Fibroblast of the conjunctiva (primary cell): ENCODE measurements at regions not wholly inside any gene's neighbourhood (a gene's known extent, or its start where the extent isn't known, plus 50 kb on each side); places are given as distances from the start of the nearest gene placed in this dataset.

ENCODE experiments used
- DNase-seq: peaks from one replicate; pipeline ENCODE4 v3.0.0-alpha.2; 2010; ENCODE audit warnings: low read depth

- no peak for DNase-seq
Measured at GRCh38 chr12:31867292-31867691, 91.9 kb upstream of the RESF1 start.

GRCh38 chr12:31866523-31866922 lies 92.7 kb upstream of the RESF1 start:
- DNase-seq: no peak

DNA sequence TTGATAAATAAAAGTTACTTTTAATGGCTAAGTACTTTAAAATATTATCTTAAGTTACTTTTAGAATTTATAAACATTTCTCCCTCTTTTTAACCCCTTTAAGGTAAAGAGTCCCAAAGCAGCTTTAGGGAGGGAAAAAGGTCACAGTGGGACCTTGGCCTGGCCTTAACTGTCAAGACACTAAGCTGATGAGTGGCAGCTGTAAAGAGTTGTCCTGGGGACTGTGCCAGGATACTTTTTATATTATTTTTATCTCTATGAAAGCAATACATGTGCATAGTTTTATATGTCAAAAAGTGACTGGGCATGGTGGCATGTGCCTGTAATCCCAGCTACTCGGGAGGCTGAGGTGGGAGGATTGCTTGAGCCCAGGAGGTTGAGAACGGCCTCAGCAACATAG lies 94.2 kb upstream of the RESF1 start:
- DNase-seq: no peak

GRCh38 chr12:31861360-31861759 lies 97.9 kb upstream of the RESF1 start:
- peak; percentile 5 for DNase-seq

DNA sequence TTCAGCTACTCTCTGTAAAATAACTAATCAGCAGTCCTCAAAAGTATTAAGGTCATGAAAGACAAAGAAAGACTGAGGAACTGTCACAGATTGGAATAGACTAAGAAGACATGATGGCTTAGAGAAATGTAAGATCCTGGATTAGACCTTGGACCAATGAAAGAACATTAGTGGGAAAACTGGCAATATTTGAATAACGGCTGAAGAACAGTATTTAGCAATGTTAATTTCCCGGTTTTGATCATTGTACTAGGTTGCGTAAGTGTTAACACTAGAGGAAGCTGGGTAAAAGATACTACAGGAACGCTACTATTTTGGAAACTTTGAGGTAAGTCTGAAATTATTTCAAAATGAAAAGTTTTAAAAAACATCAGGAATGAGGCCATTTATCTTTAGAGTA lies 98.8 kb upstream of the RESF1 start:
- no peak for DNase-seq

- no peak for DNase-seq
Measured at GRCh38 chr12:31859232-31859977, 99.8 kb upstream of the RESF1 start.

GRCh38 chr12:31855427-31855826 lies 103.8 kb upstream of the RESF1 start:
- no peak for DNase-seq

- no peak for DNase-seq
Measured at GRCh38 chr12:31853977-31854376, 105.2 kb upstream of the RESF1 start.

DNA sequence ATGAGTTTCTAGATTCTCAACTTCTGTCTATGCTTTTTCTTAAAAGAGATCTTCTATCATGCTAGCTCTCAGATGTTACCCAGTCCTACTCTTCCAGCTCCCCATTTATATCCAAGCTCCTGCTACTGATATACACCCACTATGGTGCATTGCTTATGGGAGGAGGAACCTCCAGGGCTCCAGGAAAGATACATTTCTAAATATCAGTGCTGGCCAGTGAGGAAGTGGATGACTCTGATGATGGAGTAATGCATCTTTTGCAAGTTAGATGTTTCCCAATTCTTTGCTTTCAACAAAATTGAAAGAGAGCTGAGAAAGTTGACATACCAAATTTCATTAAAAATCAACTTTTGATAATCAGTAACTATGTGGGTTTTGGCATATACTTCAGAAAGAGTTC lies 105.7 kb upstream of the RESF1 start:
- DNase-seq: no peak

GRCh38 chr12:31850268-31850667 lies 108.9 kb upstream of the RESF1 start:
- DNase-seq: no peak

GRCh38 chr12:31849090-31849687 lies 110.0 kb upstream of the RESF1 start:
- no peak for DNase-seq

DNA sequence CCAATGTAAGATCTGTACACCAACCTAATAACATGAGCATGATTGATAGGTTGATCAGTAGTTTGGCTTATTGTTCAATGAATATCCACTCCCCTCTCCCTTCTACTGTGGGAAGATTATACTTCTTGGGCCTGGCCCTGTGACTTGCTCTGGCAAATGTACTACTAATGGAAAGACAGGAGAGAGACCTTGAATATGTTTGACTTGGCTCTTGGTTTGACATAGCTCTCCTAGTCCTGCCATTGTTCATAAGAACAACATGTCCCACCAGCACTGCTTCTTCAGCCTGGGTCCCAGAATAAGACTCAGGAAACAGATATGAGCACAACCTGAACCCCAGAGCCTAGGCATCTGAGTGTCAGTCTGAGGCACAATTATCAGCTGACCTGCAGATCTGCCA lies 112.8 kb upstream of the RESF1 start:
- no peak for DNase-seq

- DNase-seq: no peak
Measured at GRCh38 chr12:31845613-31846322, 113.4 kb upstream of the RESF1 start.

GRCh38 chr12:31843398-31844095 lies 114.7 kb upstream of the AMN1 start:
- DNase-seq: no peak

- no peak for DNase-seq
Measured at GRCh38 chr12:31837913-31838312, 109.1 kb upstream of the AMN1 start.

DNA sequence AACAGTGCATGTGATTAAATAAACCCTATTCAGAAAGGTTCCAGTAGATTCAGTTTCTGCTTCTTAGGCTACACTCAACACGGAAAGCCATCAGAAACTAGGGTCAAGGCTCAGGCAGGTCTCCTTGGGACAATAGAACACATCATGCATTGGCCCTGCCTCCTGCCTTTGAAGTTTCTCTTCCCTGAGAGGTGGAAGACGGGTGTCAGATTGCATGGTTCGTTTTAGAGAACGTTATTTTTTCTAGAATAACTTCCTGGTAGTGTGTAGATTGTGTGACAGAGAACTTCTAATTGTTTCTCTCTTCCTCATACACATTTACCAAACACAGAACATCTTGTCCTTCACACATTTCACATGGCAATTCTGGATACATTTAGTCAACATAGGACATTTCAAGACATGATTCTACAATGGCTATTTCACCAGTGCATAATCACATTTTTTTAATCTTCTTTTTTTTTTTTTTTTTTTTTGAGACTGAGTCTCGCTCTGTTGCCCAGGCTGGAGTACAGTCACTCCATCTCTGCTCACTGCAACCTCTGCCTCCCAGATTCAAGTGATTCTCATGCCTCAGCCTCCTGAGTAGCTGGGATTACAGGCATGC lies 106.6 kb upstream of the AMN1 start:
- no peak for DNase-seq

DNA sequence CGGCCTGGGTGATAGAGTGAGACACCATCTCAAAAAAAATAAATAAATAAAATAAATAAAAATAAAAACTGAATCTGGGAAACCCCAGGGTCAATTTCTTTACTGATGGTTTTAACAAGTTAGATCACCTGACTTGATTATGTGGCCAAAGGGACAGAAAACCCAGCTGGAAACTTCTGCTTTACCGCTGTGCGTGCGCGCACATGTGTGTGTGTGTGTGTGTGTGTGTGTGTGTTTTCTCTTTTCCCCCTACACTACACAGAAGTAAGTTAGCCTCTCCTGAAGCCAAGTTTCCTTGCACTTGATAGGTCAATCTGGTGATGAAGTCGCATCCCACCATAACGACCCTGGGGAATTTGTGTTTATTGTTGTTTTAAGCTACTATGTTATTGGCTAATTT lies 105.3 kb upstream of the AMN1 start:
- no peak for DNase-seq

GRCh38 chr12:31832740-31833729 lies 104.2 kb upstream of the AMN1 start:
- no peak for DNase-seq

GRCh38 chr12:31828071-31828470 lies 99.2 kb upstream of the AMN1 start:
- no peak for DNase-seq

DNA sequence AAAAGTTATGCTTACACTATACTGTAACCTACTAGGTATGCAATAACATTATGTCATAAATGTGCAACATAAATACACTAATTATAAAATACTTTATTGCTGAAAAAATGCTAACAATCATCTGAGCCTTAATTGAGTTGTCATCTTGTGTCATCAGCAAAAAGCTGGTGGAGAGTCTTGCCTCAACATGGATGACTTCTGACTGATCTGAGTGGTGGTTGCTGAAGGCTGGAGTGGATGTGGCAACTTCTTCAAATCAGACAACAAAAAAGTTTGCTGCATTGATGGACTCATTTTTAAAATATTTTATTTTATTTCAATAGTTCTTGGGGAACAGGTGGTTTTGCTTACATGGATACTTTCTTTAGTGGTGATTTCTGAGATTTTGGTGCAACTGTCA lies 93.9 kb upstream of the AMN1 start:
- no peak for DNase-seq

- no peak for DNase-seq
Measured at GRCh38 chr12:31821484-31821883, 92.7 kb upstream of the AMN1 start.
